A673 (cell line): ENCODE measurements at regions not wholly inside any gene's neighbourhood (a gene's known extent, or its start where the extent isn't known, plus 50 kb on each side); places are given as distances from the start of the nearest gene placed in this dataset.

Experiments
- BruUV-seq: library from RNA; stranded (reverse); fragments of 400-500 nt; replicated peaks from 2 replicates; lab custom pipeline; 2021; lab: Mats Ljungman, UMichigan
- CTCF ChIA-PET: fragments of 300-600 bp; sonication (Branson Sonifier 250); formaldehyde crosslinking; loops from one replicate; lab custom pipeline; 2022; ENCODE audit warnings: antibody characterized with exemption; lab: Charles Lee
- POLR2A ChIA-PET: fragments of 300-600 bp; sonication (Branson Sonifier 250); formaldehyde crosslinking; loops from one replicate; lab custom pipeline; 2022; ENCODE audit warnings: antibody characterized with exemption; ENCODE audit not compliant: low non-redundant PET; lab: Charles Lee
- DNase-seq: peaks from one replicate; pipeline ENCODE4 v3.0.0-alpha.2; 2015; ENCODE audit warnings: low spot score
- H3K27ac ChIP-seq: fragments of 200-600 bp; sonication (generic); 2 replicates; pipeline ENCODE4 v1.5.1; 2016; ENCODE audit warnings: mixed run types, low read depth, mild to moderate bottlenecking, mixed read lengths, antibody characterized with exemption, low read length; ENCODE audit not compliant: poor library complexity, severe bottlenecking
- H3K27me3 ChIP-seq: fragments of 200-600 bp; sonication (generic); replicated peaks from 2 replicates; pipeline ENCODE4 v1.6.1; 2017; ENCODE audit warnings: mixed run types, low read depth, mild to moderate bottlenecking, mixed read lengths, antibody characterized with exemption, low read length; ENCODE audit not compliant: insufficient read depth, poor library complexity
- H3K36me3 ChIP-seq: fragments of 200-600 bp; sonication (generic); 2 replicates; pipeline ENCODE4 v1.6.1; 2016; ENCODE audit warnings: mixed run types, mild to moderate bottlenecking, mixed read lengths, antibody characterized with exemption, low read length; ENCODE audit not compliant: insufficient read depth, poor library complexity, severe bottlenecking
- H3K4me1 ChIP-seq: fragments of 200-600 bp; sonication (generic); 2 replicates; pipeline ENCODE4 v1.6.1; 2017; ENCODE audit warnings: mixed run types, mild to moderate bottlenecking, mixed read lengths, antibody characterized with exemption, low read length; ENCODE audit not compliant: insufficient read depth, poor library complexity, severe bottlenecking
- H3K4me3 ChIP-seq: fragments of 200-600 bp; sonication (generic); 2 replicates; pipeline ENCODE4 v1.5.1; 2016; ENCODE audit warnings: low read depth, mixed run types, mild to moderate bottlenecking, mixed read lengths, low read length; ENCODE audit not compliant: poor library complexity, severe bottlenecking
- H3K9me3 ChIP-seq: fragments of 200-600 bp; sonication (generic); 2 replicates; pipeline ENCODE4 v1.6.1; 2016; ENCODE audit warnings: mixed run types, low read depth, mild to moderate bottlenecking, mixed read lengths, antibody characterized with exemption, low read length; ENCODE audit not compliant: poor library complexity, severe bottlenecking
- EZH2 ChIP-seq: fragments of 200-600 bp; sonication (generic); IDR thresholded peaks from 2 replicates; pipeline ENCODE4 v1.6.1; 2017; ENCODE audit warnings: borderline replicate concordance, low read depth, mild to moderate bottlenecking, mixed read lengths, antibody characterized with exemption, low read length; ENCODE audit not compliant: poor library complexity, severe bottlenecking
- intact Hi-C: fragments of 100-400 bp; cut with micrococcal nuclease; formaldehyde crosslinking; loops from one replicate; pipeline ENCODE4 v1.10.0; 2022; ENCODE audit not compliant: unreplicated experiment
- TF ChIP-seq, protein P1 (sequence below): fragments of 300-800, 200-600 bp; sonication (generic); conservative IDR thresholded peaks from 2 replicates; pipeline ENCODE4 v1.5.1; 2017; ENCODE audit warnings: low read depth, mild to moderate bottlenecking, antibody characterized with exemption, low read length, moderate library complexity, mixed read lengths

DNA sequence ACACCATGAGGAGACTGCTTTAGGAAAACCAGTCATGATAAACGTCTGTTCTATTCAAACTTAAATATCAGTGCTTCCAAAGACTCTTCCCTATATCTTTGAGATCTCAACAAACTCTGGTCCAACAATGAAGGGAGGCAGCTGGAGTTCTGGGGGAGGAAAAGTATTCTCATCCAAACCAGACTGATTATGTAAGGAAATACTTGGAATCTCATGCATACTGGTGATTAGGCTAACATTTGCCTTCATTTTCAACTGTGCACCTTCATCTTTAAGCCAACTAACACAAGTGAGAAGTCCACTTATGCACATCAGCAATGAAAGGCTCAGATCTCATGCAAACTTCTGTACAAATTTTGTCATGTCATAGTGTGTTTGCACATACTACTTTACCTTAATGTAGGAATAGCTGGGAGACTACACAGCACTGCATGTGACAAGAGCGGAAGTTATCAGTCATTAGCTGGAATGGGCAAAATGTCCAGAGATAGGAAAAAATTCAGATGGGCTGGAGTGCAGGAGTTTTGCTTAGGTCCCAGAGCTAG lies 67.5 kb upstream of the STK17B start:
- DNase-seq: no peak
- Histone ChIP-seq H3K27me3 (no peaks in the 10 kb centered on the region), H3K4me3 (no peak overlapping the region), H3K4me1 (peaks cover 24% of the 10 kb centered on the region), H3K27ac (no peak overlapping the region), H3K9me3 (no peaks in the 10 kb centered on the region), H3K36me3 (no peaks in the 10 kb centered on the region)
- ChIA-PET CTCF (no interaction called here), POLR2A (no interaction called here)
- intact Hi-C loops: no loop called here
- no TSS peak for BruUV-seq
- TF ChIP-seq EZH2: no peak
- TF ChIP-seq, protein P1, sequence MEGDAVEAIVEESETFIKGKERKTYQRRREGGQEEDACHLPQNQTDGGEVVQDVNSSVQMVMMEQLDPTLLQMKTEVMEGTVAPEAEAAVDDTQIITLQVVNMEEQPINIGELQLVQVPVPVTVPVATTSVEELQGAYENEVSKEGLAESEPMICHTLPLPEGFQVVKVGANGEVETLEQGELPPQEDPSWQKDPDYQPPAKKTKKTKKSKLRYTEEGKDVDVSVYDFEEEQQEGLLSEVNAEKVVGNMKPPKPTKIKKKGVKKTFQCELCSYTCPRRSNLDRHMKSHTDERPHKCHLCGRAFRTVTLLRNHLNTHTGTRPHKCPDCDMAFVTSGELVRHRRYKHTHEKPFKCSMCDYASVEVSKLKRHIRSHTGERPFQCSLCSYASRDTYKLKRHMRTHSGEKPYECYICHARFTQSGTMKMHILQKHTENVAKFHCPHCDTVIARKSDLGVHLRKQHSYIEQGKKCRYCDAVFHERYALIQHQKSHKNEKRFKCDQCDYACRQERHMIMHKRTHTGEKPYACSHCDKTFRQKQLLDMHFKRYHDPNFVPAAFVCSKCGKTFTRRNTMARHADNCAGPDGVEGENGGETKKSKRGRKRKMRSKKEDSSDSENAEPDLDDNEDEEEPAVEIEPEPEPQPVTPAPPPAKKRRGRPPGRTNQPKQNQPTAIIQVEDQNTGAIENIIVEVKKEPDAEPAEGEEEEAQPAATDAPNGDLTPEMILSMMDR: no peak

DNA sequence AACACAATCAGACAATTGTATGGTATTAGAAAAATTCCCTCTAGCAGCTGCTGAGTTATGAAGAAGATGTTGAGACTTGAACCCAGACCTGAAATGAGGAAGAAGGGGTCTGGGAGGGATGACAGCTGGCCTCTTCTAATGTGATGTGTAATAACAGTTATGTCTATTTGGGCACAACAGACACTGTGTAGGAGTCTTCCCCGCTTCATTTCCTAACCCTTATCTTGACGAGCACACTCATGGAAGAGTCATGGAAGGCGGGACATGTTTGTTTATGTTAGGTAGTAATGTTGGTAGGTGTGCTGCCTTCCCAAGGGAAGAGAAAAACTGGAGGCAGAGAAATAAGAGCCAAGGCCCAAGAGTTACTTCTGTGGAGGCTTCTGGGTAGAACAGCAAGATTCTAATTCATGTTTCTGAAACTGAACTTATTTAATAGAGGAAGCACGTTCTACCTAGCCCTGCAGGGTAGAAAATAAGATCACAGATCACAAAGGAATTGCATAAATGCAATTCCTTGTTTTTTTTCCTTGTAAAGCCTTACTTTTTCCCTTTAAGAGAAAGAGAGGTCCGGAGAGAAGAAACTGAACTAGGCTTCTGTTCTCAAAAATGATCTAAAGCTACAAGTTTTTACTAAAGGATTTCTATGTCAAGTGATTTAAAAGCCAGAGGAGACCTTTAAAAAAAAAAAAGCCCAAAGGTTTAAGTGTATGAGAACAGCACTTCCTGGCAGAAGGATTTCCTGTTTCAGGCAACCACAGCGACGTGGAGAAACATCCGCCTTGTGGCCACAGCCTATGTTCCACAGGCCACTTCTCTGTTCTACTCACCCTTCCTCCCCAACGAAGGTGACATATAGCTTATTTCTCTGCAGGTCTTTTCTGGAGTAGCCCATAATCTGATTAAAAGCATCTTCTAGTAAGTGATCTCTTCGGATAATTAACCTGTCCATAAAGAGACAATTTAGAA lies 68.5 kb upstream of the STK17B start:
- ChIA-PET CTCF (interaction anchor here (0.7 kb wide), 1 partner anchor 68 kb away, joined by 3 read pairs; no protein-coding TSS in a partner anchor), POLR2A (no interaction called here)
- TF ChIP-seq, protein P1: no peak; the same call in 1 of the 2 replicates
- no peak for TF ChIP-seq EZH2
- H3K4me1 ChIP-seq: peaks cover 14% of the 10 kb centered on the region
- no TSS peak for BruUV-seq
- no peak overlapping the region for H3K27ac ChIP-seq
- peak; percentile 42 for DNase-seq
- intact Hi-C loops: no loop called here
- H3K27me3 ChIP-seq: no peaks in the 10 kb centered on the region
- H3K36me3 ChIP-seq: no peaks in the 10 kb centered on the region
- no peaks in the 10 kb centered on the region for H3K9me3 ChIP-seq
- no peak overlapping the region for H3K4me3 ChIP-seq

DNA sequence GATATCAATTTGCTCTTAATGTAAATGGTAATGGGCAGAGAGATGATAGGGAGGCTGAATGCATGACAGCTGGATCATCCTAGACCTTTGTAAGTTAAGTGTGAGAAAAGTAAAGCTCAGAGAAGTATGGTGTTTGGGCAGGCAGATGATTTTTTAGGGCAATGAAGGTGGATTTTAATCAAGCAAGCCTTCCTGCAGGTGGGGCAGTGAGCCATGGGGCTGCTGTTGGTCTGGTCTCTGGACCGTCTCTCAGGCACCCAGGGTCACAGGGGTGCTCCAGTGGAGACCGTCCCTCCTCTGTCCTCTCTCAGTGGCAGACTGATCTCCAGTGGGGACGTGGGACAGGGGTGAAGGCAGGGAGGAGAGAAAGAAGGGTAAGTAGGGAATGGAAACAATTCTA lies 69.8 kb upstream of the STK17B start:
- Histone ChIP-seq H3K4me3 (no peak overlapping the region), H3K4me1 (peaks cover 14% of the 10 kb centered on the region), H3K9me3 (no peaks in the 10 kb centered on the region), H3K27ac (no peak overlapping the region), H3K27me3 (no peaks in the 10 kb centered on the region), H3K36me3 (no peaks in the 10 kb centered on the region)
- DNase-seq: no peak
- no TSS peak for BruUV-seq
- ChIA-PET CTCF (no interaction called here), POLR2A (no interaction called here)
- no peak for TF ChIP-seq EZH2
- TF ChIP-seq, protein P1: no peak
- intact Hi-C loops: no loop called here
